Parathyroid adenoma (tissue), 2 donors: ENCODE measurements at regions not wholly inside any gene's neighbourhood (a gene's known extent, or its start where the extent isn't known, plus 50 kb on each side); places are given as distances from the start of the nearest gene placed in this dataset.
"Not testable (repeated sequence)": the region's sequence is repeated elsewhere in the genome, so short reads cannot be mapped to it uniquely, and the experiment has no call there.

Source experiments
- H2AFZ ChIP-seq: fragments of 300-600 bp; sonication (generic); one replicate; pipeline ENCODE4 v1.7.0; 2017; ENCODE audit warnings: antibody characterized with exemption, mild to moderate bottlenecking
- H3K27ac ChIP-seq: fragments of 300-600 bp; sonication (generic); one replicate; pipeline ENCODE4 v1.7.0; 2017
- H3K27me3 ChIP-seq: fragments of 300-600 bp; sonication (generic); one replicate; pipeline ENCODE4 v1.7.0; 2017; ENCODE audit warnings: low read length; ENCODE audit not compliant: control insufficient read depth, insufficient read depth
- H3K36me3 ChIP-seq: fragments of 300-600 bp; sonication (generic); one replicate; pipeline ENCODE4 v1.7.0; 2017; ENCODE audit warnings: low read length; ENCODE audit not compliant: control insufficient read depth, insufficient read depth
- H3K4me1 ChIP-seq: fragments of 300-600 bp; sonication (generic); one replicate; pipeline ENCODE4 v1.7.0; 2017; ENCODE audit warnings: control low read depth
- H3K4me2 ChIP-seq: fragments of 300-600 bp; sonication (generic); one replicate; pipeline ENCODE4 v1.7.0; 2017; ENCODE audit warnings: low read length
- H3K4me3 ChIP-seq: fragments of 300-600 bp; sonication (generic); one replicate; pipeline ENCODE4 v1.7.0; 2017; ENCODE audit warnings: low read depth, low read length
- H3K79me2 ChIP-seq: fragments of 300-600 bp; sonication (generic); one replicate; pipeline ENCODE4 v1.7.0; 2017; ENCODE audit warnings: control low read depth
- H3K9ac ChIP-seq: fragments of 300-600 bp; sonication (generic); one replicate; pipeline ENCODE4 v1.7.0; 2017; ENCODE audit warnings: mild to moderate bottlenecking
- H3K9me3 ChIP-seq: fragments of 300-600 bp; sonication (generic); one replicate; pipeline ENCODE4 v1.7.0; 2017; ENCODE audit warnings: low read length; ENCODE audit not compliant: control insufficient read depth
- CTCF ChIP-seq: fragments of 300-600 bp; sonication (generic); IDR thresholded peaks from one replicate; pipeline ENCODE4 v1.7.0; 2017; ENCODE audit warnings: antibody characterized with exemption, mild to moderate bottlenecking
- donor health status: primary hyperparathyroidism.

- Histone ChIP-seq H3K4me1 (no peaks in the 10 kb centered on the region), H3K36me3 (no peaks in the 10 kb centered on the region), H3K27me3 (no peaks in the 10 kb centered on the region), H3K79me2 (no peaks in the 10 kb centered on the region), H3K27ac (no peak overlapping the region), H3K4me3 (no peak overlapping the region), H3K4me2 (no peak overlapping the region), H3K9me3 (no peaks in the 10 kb centered on the region), H3K9ac (no peak overlapping the region), H2AFZ (no peak overlapping the region)
- no peak for TF ChIP-seq CTCF
These were observed 175.0 kb upstream of the SYT10 start for GRCh38 chr12:33614630-33615029.

GRCh38 chr12:33617218-33617617, 177.6 kb upstream of the SYT10 start:
- Histone ChIP-seq H3K9me3 (no peaks in the 10 kb centered on the region), H3K27me3 (no peaks in the 10 kb centered on the region), H3K36me3 (no peaks in the 10 kb centered on the region), H3K4me2 (no peak overlapping the region), H3K4me3 (no peak overlapping the region), H2AFZ (no peak overlapping the region), H3K9ac (no peak overlapping the region), H3K4me1 (no peaks in the 10 kb centered on the region), H3K79me2 (no peaks in the 10 kb centered on the region), H3K27ac (no peak overlapping the region)
- no peak for TF ChIP-seq CTCF

GRCh38 chr12:33628087-33628486, 188.5 kb upstream of the SYT10 start:
- no peaks in the 10 kb centered on the region for H3K9me3 ChIP-seq
- TF ChIP-seq CTCF, result no peak
- no peak overlapping the region for H2AFZ ChIP-seq

GRCh38 chr12:33634544-33634943, 194.9 kb upstream of the SYT10 start:
- H3K9ac ChIP-seq, result no peak overlapping the region
- no peaks in the 10 kb centered on the region for H3K27me3 ChIP-seq
- no peak overlapping the region for H3K4me3 ChIP-seq
- H3K9me3 ChIP-seq, result no peaks in the 10 kb centered on the region
- no peak overlapping the region for H2AFZ ChIP-seq
- no peak overlapping the region for H3K4me2 ChIP-seq
- H3K27ac ChIP-seq, result no peak overlapping the region
- TF ChIP-seq CTCF, result no peak
- H3K36me3 ChIP-seq, result no peaks in the 10 kb centered on the region
- no peaks in the 10 kb centered on the region for H3K4me1 ChIP-seq
- no peaks in the 10 kb centered on the region for H3K79me2 ChIP-seq

More at GRCh38 chr12:33628087-33628486, 188.5 kb upstream of the SYT10 start:
- Histone ChIP-seq H3K27ac (no peak overlapping the region), H3K79me2 (no peaks in the 10 kb centered on the region), H3K4me3 (no peak overlapping the region), H3K27me3 (no peaks in the 10 kb centered on the region), H3K4me2 (no peak overlapping the region), H3K36me3 (no peaks in the 10 kb centered on the region), H3K9ac (no peak overlapping the region), H3K4me1 (no peaks in the 10 kb centered on the region)

GRCh38 chr12:33636930-33637329, 197.3 kb upstream of the SYT10 start:
- not testable (repeated sequence) for H3K27me3 ChIP-seq, H3K36me3 ChIP-seq, H3K9ac ChIP-seq, H3K4me1 ChIP-seq, H2AFZ ChIP-seq, H3K27ac ChIP-seq, H3K4me3 ChIP-seq, H3K9me3 ChIP-seq, H3K4me2 ChIP-seq, H3K79me2 ChIP-seq
